ENCODE measurements at regions not wholly inside any gene's neighbourhood (a gene's known extent, or its start where the extent isn't known, plus 50 kb on each side); places are given as distances from the start of the nearest gene placed in this dataset.

GRCh38 chrX:120021927-120022326 is 55.6 kb downstream of the RHOXF2B start:
- no peak for DNase-seq

- no peak for DNase-seq
These were observed 57.2 kb downstream of the RHOXF2B start for GRCh38 chrX:120020305-120020704.

GRCh38 chrX:120016068-120016441 is 61.4 kb downstream of the RHOXF2B start:
- DNase-seq: no peak

GRCh38 chrX:120015145-120016067 is 62.1 kb downstream of the RHOXF2B start:
- DNase-seq: no peak

GRCh38 chrX:120014354-120015130 is 62.9 kb downstream of the RHOXF2B start:
- no peak for DNase-seq

GRCh38 chrX:120001787-120002186 is 58.2 kb upstream of the NKAP start:
- no peak for DNase-seq

- peak; percentile 30 to 34 (median 33) for DNase-seq
These were observed 57.1 kb upstream of the NKAP start for GRCh38 chrX:120000490-120001246.

- DNase-seq: no peak
These were observed 55.6 kb upstream of the NKAP start for GRCh38 chrX:119999087-119999634.

- no peak for DNase-seq
These were observed 54.0 kb upstream of the NKAP start for GRCh38 chrX:119997570-119997969.

- no peak for DNase-seq
These were observed 53.3 kb upstream of the NKAP start for GRCh38 chrX:119996600-119997524.

- no peak for DNase-seq
These were observed 52.5 kb upstream of the NKAP start for GRCh38 chrX:119996069-119996468.

Measured in suppressor macrophage treated with lipopolysaccharide for 1 hour (primary cell).